ENCODE measurements at regions not wholly inside any gene's neighbourhood (a gene's known extent, or its start where the extent isn't known, plus 50 kb on each side); places are given as distances from the start of the nearest gene placed in this dataset.

- in situ Hi-C loops (cut with MboI): no loop called here
- DNase-seq: no peak
These were observed 182.6 kb upstream of the RNF32 start for GRCh38 chr7:156458011-156458410.

DNA sequence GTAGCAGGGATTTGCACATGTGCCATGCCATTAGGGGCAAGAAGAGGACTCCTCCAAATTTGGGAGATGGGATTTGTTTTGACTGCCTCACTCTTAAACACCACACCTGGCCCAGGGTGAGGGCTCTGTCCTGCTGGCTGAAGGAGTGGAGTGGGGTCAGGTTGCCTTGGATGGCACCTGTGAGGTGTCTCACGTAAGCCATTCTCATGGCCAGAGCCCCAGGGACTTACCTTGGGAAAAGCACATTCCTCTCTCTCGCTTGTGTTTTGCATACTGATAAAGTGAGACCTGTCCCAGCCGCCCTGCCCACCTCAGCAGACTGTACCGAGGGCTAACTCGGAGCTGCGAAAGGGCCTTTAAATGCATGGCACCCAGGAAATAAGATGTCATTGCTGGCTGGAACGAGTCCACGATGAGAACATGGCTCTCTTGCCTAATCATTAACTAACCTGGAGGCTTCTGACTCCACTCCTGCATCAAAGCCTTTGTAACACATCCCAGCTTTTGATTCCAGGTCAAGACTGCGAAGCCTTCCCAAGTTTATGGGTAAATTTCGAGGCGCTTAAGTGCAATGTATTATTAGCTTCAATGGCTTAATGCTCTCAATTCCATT, 184.0 kb upstream of the RNF32 start:
- no peak for DNase-seq
- TF ChIP-seq EZH2 (IDR thresholded peaks at IDR 0.05; ENCODE audit: insufficient read depth, poor library complexity, severe bottlenecking) (no peak), EZH2phosphoT487 (IDR thresholded peaks at IDR 0.05; ENCODE audit: insufficient read depth, low read depth) (no peak)
- H3K4me2 ChIP-seq (ENCODE audit: unreplicated experiment): no peak overlapping the region
- H3K27me3 ChIP-seq (replicated peaks; ENCODE audit: insufficient read depth): no peaks in the 10 kb centered on the region
- no peaks in the 10 kb centered on the region for H3K9me3 ChIP-seq (ENCODE audit: low read depth)
- H3K27ac ChIP-seq: no peak overlapping the region
- H3K9ac ChIP-seq: no peak overlapping the region
- no peaks in the 10 kb centered on the region for H3K4me1 ChIP-seq (ENCODE audit: insufficient read depth)
- 31 to 37% methylated on average over 11 of the region's 11 CpGs for WGBS, 2 experiments (ENCODE audit: low coverage in 1 of 2, low lambda C conversion rate in 2 of 2, missing lambda C conversion rate in 2 of 2)
- H3K79me2 ChIP-seq (ENCODE audit: insufficient read depth): no peaks in the 10 kb centered on the region
- no peaks in the 10 kb centered on the region for H3F3A ChIP-seq (ENCODE audit: insufficient read depth)
- H2AFZ ChIP-seq: no peak overlapping the region
- no peaks in the 10 kb centered on the region for H3K36me3 ChIP-seq (ENCODE audit: low read depth)
- H4K20me1 ChIP-seq (ENCODE audit: insufficient read depth): no peaks in the 10 kb centered on the region
- in situ Hi-C loops (cut with MboI): no loop called here
- H3K4me3 ChIP-seq: no peak overlapping the region
- H3K9me2 ChIP-seq (ENCODE audit: insufficient read depth): no peaks in the 10 kb centered on the region

More at GRCh38 chr7:156458011-156458410, 182.6 kb upstream of the RNF32 start:
- H3K9ac ChIP-seq: no peak overlapping the region
- H4K20me1 ChIP-seq (ENCODE audit: insufficient read depth): no peaks in the 10 kb centered on the region
- no peaks in the 10 kb centered on the region for H3F3A ChIP-seq (ENCODE audit: insufficient read depth)
- no peaks in the 10 kb centered on the region for H3K9me2 ChIP-seq (ENCODE audit: insufficient read depth)
- 42 to 52% methylated on average over 16 of the region's 16 CpGs for WGBS, 2 experiments (ENCODE audit: low coverage in 1 of 2, low lambda C conversion rate in 2 of 2, missing lambda C conversion rate in 2 of 2)
- no peaks in the 10 kb centered on the region for H3K9me3 ChIP-seq (ENCODE audit: low read depth)
- H2AFZ ChIP-seq: no peak overlapping the region
- no peaks in the 10 kb centered on the region for H3K27me3 ChIP-seq (replicated peaks; ENCODE audit: insufficient read depth)
- TF ChIP-seq EZH2phosphoT487 (IDR thresholded peaks at IDR 0.05; ENCODE audit: insufficient read depth, low read depth) (no peak), EZH2 (IDR thresholded peaks at IDR 0.05; ENCODE audit: insufficient read depth, poor library complexity, severe bottlenecking) (no peak)
- H3K79me2 ChIP-seq (ENCODE audit: insufficient read depth): no peaks in the 10 kb centered on the region
- H3K27ac ChIP-seq: no peak overlapping the region
- H3K36me3 ChIP-seq (ENCODE audit: low read depth): no peaks in the 10 kb centered on the region
- H3K4me1 ChIP-seq (ENCODE audit: insufficient read depth): no peaks in the 10 kb centered on the region
- H3K4me2 ChIP-seq (ENCODE audit: unreplicated experiment): no peak overlapping the region
- H3K4me3 ChIP-seq: no peak overlapping the region

- TF ChIP-seq EZH2phosphoT487 (IDR thresholded peaks at IDR 0.05; ENCODE audit: insufficient read depth, low read depth) (no peak), EZH2 (IDR thresholded peaks at IDR 0.05; ENCODE audit: insufficient read depth, poor library complexity, severe bottlenecking) (no peak)
- WGBS, 2 experiments (ENCODE audit: low coverage in 1 of 2, low lambda C conversion rate in 2 of 2, missing lambda C conversion rate in 2 of 2): 26 to 28% methylated on average over 8 of the region's 8 CpGs
- no peak for DNase-seq
- in situ Hi-C loops (cut with MboI): no loop called here
- Histone ChIP-seq H3K36me3 (ENCODE audit: low read depth) (no peaks in the 10 kb centered on the region), H3K9me3 (ENCODE audit: low read depth) (no peaks in the 10 kb centered on the region), H3K4me1 (ENCODE audit: insufficient read depth) (no peaks in the 10 kb centered on the region), H3K4me3 (no peak overlapping the region), H3K9ac (no peak overlapping the region), H2AFZ (no peak overlapping the region), H3K4me2 (ENCODE audit: unreplicated experiment) (no peak overlapping the region), H3K9me2 (ENCODE audit: insufficient read depth) (no peaks in the 10 kb centered on the region), H3F3A (ENCODE audit: insufficient read depth) (no peaks in the 10 kb centered on the region), H4K20me1 (ENCODE audit: insufficient read depth) (no peaks in the 10 kb centered on the region), H3K27ac (no peak overlapping the region), H3K27me3 (replicated peaks; ENCODE audit: insufficient read depth) (no peaks in the 10 kb centered on the region), H3K79me2 (ENCODE audit: insufficient read depth) (no peaks in the 10 kb centered on the region)
These were observed 184.5 kb upstream of the RNF32 start for GRCh38 chr7:156456032-156456431.

DNA sequence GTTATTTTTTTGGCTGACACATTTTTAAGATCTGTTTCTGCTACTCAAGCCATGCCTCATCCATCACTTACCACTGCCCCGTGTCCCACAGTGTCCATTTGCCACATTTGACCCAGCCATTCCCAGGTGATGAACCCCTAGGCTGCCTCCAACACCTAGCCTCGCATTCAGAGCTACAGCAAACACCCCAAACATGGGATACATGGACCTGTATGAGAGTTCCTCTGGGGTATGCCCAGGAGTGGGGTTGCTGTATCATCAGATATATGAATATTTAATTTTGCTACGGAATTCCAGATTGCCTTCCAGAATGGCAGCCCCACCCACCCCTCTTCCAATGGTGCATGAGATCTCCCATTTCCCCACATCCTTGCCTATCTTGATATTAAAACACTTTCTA, 190.1 kb upstream of the RNF32 start:
- Histone ChIP-seq H3K9ac (no peak overlapping the region), H3K27ac (no peak overlapping the region), H3K4me2 (ENCODE audit: unreplicated experiment) (no peak overlapping the region), H3K79me2 (ENCODE audit: insufficient read depth) (no peaks in the 10 kb centered on the region), H3F3A (ENCODE audit: insufficient read depth) (no peaks in the 10 kb centered on the region), H3K9me3 (ENCODE audit: low read depth) (no peaks in the 10 kb centered on the region), H3K9me2 (ENCODE audit: insufficient read depth) (no peaks in the 10 kb centered on the region), H3K4me1 (ENCODE audit: insufficient read depth) (no peaks in the 10 kb centered on the region), H3K4me3 (no peak overlapping the region), H4K20me1 (ENCODE audit: insufficient read depth) (no peaks in the 10 kb centered on the region), H3K36me3 (ENCODE audit: low read depth) (no peaks in the 10 kb centered on the region), H2AFZ (no peak overlapping the region), H3K27me3 (replicated peaks; ENCODE audit: insufficient read depth) (no peaks in the 10 kb centered on the region)
- TF ChIP-seq EZH2phosphoT487 (IDR thresholded peaks at IDR 0.05; ENCODE audit: insufficient read depth, low read depth) (no peak), EZH2 (IDR thresholded peaks at IDR 0.05; ENCODE audit: insufficient read depth, poor library complexity, severe bottlenecking) (no peak)
- DNase-seq: no peak
- in situ Hi-C loops (cut with MboI): no loop called here
- 10 to 19% methylated on average over 3 of the region's 3 CpGs for WGBS, 2 experiments (ENCODE audit: low coverage in 1 of 2, low lambda C conversion rate in 2 of 2, missing lambda C conversion rate in 2 of 2)

GRCh38 chr7:156448918-156449317, 191.7 kb upstream of the RNF32 start:
- no peaks in the 10 kb centered on the region for H3K79me2 ChIP-seq (ENCODE audit: insufficient read depth)
- no peaks in the 10 kb centered on the region for H3K9me3 ChIP-seq (ENCODE audit: low read depth)
- no peaks in the 10 kb centered on the region for H3K9me2 ChIP-seq (ENCODE audit: insufficient read depth)
- no peak overlapping the region for H3K4me3 ChIP-seq
- H3K4me2 ChIP-seq (ENCODE audit: unreplicated experiment): no peak overlapping the region
- TF ChIP-seq EZH2phosphoT487 (IDR thresholded peaks at IDR 0.05; ENCODE audit: insufficient read depth, low read depth): no peak
- 0 to 3% methylated on average over 1 of the region's 1 CpG for WGBS, 2 experiments (ENCODE audit: low coverage in 1 of 2, low lambda C conversion rate in 2 of 2, missing lambda C conversion rate in 2 of 2)
- H3K36me3 ChIP-seq (ENCODE audit: low read depth): no peaks in the 10 kb centered on the region
- H3K9ac ChIP-seq: no peak overlapping the region
- in situ Hi-C loops (cut with MboI): no loop called here
- H4K20me1 ChIP-seq (ENCODE audit: insufficient read depth): no peaks in the 10 kb centered on the region
- H2AFZ ChIP-seq: no peak overlapping the region
- DNase-seq: no peak
- no peak overlapping the region for H3K27ac ChIP-seq
- no peaks in the 10 kb centered on the region for H3K4me1 ChIP-seq (ENCODE audit: insufficient read depth)
- no peaks in the 10 kb centered on the region for H3F3A ChIP-seq (ENCODE audit: insufficient read depth)
- H3K27me3 ChIP-seq (replicated peaks; ENCODE audit: insufficient read depth): no peaks in the 10 kb centered on the region

Measured in GM23248 (cell line).